ENCODE measurements at regions not wholly inside any gene's neighbourhood (a gene's known extent, or its start where the extent isn't known, plus 50 kb on each side); places are given as distances from the start of the nearest gene placed in this dataset.

- no peak for DNase-seq (ENCODE audit: low read depth in 2 of 2)
Measured at GRCh38 chr2:16507655-16508489, 157.8 kb downstream of the CYRIA start.

- no peak for DNase-seq (ENCODE audit: low read depth in 2 of 2)
Measured at GRCh38 chr2:16506366-16506765, 159.3 kb downstream of the CYRIA start.

- DNase-seq (ENCODE audit: low read depth in 2 of 2): no peak
Measured at GRCh38 chr2:16496426-16497388, 168.9 kb downstream of the CYRIA start.

- no peak for DNase-seq (ENCODE audit: low read depth in 2 of 2)
Measured at GRCh38 chr2:16495509-16496208, 170.0 kb downstream of the CYRIA start.

- no peak for DNase-seq (ENCODE audit: low read depth in 2 of 2)
Measured at GRCh38 chr2:16494836-16495508, 170.7 kb downstream of the CYRIA start.

- DNase-seq (ENCODE audit: low read depth in 2 of 2): no peak
Measured at GRCh38 chr2:16493788-16494187, 171.8 kb downstream of the CYRIA start.

- no peak for DNase-seq (ENCODE audit: low read depth in 2 of 2)
Measured at GRCh38 chr2:16487686-16488085, 177.9 kb downstream of the CYRIA start.

GRCh38 chr2:16485251-16485650 is 180.4 kb downstream of the CYRIA start:
- no peak for DNase-seq (ENCODE audit: low read depth in 2 of 2)

- DNase-seq (ENCODE audit: low read depth in 2 of 2): no peak
Measured at GRCh38 chr2:16482460-16482859, 183.2 kb downstream of the CYRIA start.

GRCh38 chr2:16481351-16481750 is 184.3 kb downstream of the CYRIA start:
- DNase-seq (ENCODE audit: low read depth in 2 of 2): no peak

GRCh38 chr2:16479721-16480120 is 185.9 kb downstream of the CYRIA start:
- no peak for DNase-seq (ENCODE audit: low read depth in 2 of 2)

- DNase-seq (ENCODE audit: low read depth in 2 of 2): no peak
Measured at GRCh38 chr2:16478434-16479210, 187.0 kb downstream of the CYRIA start.

GRCh38 chr2:16477648-16478047 is 188.0 kb downstream of the CYRIA start:
- DNase-seq (ENCODE audit: low read depth in 2 of 2): no peak

GRCh38 chr2:16476866-16477265 is 188.8 kb downstream of the CYRIA start:
- no peak for DNase-seq (ENCODE audit: low read depth in 2 of 2)

GRCh38 chr2:16475986-16476567 is 189.6 kb downstream of the CYRIA start:
- DNase-seq (ENCODE audit: low read depth in 2 of 2): no peak

GRCh38 chr2:16475586-16475985 is 190.0 kb downstream of the CYRIA start:
- no peak for DNase-seq (ENCODE audit: low read depth in 2 of 2)

GRCh38 chr2:16473575-16473974 is 192.1 kb downstream of the CYRIA start:
- no peak for DNase-seq (ENCODE audit: low read depth in 2 of 2)

- DNase-seq (ENCODE audit: low read depth in 2 of 2): no peak
Measured at GRCh38 chr2:16470936-16471490, 194.6 kb downstream of the CYRIA start.

GRCh38 chr2:16466821-16467151 is 198.8 kb downstream of the CYRIA start:
- DNase-seq (ENCODE audit: low read depth in 2 of 2): no peak

Data from stimulated activated CD4-positive, alpha-beta T cell treated with anti-CD3 and anti-CD28 coated beads, Interleukin-1b, Interleukin-23, amount 100 ng/mL, for 1 hour (primary cell).